WI38 (cell line): ENCODE measurements at regions not wholly inside any gene's neighbourhood (a gene's known extent, or its start where the extent isn't known, plus 50 kb on each side); places are given as distances from the start of the nearest gene placed in this dataset.

Source experiments
- H3K4me3 ChIP-seq: 2 replicates; pipeline ENCODE4 v1.5.1; 2011; ENCODE audit warnings: low read depth, mild to moderate bottlenecking, control low read depth, low read length
- TF ChIP-seq, protein P1 (sequence below): IDR thresholded peaks from 2 replicates; pipeline ENCODE4 v1.5.1; 2012; ENCODE audit warnings: low read depth, mild to moderate bottlenecking, control low read depth, low read length

DNA sequence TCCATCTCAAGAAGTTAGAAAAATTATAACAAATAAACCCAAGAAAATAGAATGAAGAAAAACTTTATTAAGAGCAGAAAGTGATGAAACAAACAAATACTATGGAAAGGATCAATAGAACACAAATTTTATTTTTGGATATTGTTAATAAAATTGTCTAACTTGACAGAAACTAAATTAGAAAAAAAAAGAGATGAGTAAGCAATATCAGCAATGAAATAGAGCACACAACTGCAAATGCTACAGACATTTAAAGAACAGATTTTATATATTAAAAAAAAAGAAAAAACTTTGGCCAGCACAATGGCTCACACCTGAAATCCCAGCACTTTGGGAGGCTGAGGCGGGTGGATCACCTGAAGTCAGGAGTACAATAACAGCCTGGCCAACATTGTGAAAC, 628.0 kb downstream of the EPHA7 start:
- TF ChIP-seq, protein P1, sequence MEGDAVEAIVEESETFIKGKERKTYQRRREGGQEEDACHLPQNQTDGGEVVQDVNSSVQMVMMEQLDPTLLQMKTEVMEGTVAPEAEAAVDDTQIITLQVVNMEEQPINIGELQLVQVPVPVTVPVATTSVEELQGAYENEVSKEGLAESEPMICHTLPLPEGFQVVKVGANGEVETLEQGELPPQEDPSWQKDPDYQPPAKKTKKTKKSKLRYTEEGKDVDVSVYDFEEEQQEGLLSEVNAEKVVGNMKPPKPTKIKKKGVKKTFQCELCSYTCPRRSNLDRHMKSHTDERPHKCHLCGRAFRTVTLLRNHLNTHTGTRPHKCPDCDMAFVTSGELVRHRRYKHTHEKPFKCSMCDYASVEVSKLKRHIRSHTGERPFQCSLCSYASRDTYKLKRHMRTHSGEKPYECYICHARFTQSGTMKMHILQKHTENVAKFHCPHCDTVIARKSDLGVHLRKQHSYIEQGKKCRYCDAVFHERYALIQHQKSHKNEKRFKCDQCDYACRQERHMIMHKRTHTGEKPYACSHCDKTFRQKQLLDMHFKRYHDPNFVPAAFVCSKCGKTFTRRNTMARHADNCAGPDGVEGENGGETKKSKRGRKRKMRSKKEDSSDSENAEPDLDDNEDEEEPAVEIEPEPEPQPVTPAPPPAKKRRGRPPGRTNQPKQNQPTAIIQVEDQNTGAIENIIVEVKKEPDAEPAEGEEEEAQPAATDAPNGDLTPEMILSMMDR: no peak
- no peak overlapping the region for H3K4me3 ChIP-seq

DNA sequence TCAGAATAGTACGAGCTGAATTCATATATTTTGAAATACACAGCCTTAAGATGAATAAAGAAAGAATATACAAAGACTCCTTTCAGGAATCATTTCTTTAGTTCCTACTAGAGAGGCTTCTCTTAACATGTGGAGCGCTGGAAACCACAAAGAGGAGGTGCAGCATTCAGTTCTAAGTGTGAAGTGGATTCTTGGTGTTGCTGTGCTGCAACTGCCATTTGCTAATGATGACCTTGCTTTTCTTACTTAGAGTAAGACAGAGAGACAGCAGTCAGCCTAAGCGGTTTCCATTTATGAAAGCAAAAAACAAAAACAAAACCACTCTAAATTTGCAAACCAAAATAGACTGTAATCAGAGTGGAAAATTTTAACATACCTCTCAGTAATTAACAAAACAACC, 629.0 kb downstream of the EPHA7 start:
- H3K4me3 ChIP-seq: no peak overlapping the region
- TF ChIP-seq, protein P1: no peak

DNA sequence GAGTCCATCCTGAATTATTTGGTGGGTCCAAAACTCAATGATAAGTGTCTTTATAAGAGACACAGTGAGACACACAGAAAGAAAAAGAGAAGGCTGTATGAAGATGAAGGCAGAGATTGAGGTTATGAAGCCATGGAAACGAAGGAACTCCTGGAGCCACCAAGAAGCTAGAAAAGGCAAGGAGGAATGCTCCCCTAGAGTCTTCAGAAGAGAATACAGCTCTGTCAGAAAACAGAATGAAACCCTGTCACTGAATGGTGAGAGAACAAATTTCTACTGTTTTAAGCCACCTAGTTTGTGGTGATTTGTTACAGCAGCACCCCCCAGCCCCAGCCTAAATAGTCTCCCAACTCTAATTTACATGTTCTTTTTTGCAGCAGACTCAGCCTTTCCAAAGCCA, 635.1 kb downstream of the EPHA7 start:
- H3K4me3 ChIP-seq: no peak overlapping the region
- TF ChIP-seq, protein P1: no peak

DNA sequence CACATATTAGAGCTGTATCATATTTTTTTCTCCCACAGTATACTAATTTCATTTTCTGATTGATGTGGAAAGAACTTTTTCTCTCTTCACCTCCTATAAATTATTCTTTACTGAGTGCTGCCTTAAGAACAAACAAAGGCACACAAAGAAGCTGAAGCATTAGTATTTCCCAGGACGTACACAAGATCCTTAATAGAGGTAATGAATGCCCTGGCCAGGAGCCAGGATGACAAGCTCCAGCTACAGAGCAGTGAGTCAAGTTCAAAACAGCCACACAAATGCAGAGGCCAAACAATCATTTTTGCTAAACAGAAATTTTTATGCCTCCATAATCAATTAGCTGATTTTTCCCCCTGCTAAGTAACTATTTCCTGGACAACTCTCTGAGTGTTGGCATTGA, 639.6 kb downstream of the EPHA7 start:
- H3K4me3 ChIP-seq: no peak overlapping the region
- TF ChIP-seq, protein P1: no peak

DNA sequence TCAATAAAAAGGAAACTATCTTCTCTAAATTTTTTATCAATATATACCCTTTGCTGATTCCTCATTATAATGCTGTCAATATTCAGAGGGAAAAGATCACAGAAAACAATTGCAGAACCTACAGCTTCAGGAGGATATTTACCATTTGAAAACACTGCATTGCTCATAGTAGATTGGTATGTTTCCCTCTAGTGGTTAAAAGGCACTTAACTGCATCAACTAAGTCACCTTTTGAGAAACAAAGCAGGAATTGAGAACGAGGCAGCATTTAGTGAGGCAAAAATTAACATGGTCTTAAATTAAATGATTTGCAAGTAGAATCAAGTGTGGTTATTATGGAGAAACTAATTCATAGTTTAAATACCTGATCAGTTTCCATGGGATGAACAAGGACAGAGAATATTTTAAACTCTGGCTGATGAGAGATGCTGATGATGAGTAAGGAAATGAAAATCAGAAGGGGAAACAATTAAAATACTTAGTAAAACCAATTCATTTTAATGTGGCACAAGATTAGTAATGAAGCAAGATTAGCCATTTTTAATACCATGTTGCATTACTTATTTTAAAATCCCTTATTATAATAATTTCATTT, 642.1 kb downstream of the EPHA7 start:
- no peak overlapping the region for H3K4me3 ChIP-seq
- TF ChIP-seq, protein P1: no peak

DNA sequence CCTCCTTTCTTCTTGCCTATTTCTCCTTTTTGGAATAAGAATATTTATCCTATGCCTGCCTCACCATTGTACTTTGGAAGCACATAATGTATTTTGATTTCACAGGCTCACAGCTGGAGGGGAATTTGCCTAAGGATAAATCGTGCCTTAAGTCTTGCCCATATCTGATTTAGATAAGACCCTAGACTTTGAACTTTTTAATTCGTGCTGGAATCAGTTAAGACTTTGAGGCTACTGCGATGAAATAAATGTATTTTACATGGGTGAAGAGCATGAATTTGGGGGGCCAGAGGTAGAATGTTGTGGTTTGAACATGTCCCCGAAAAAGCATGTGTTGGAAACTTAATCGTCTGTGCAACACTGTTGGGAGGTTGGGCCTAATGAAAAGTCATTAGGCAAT, 648.8 kb downstream of the EPHA7 start:
- no peak overlapping the region for H3K4me3 ChIP-seq
- TF ChIP-seq, protein P1: no peak

DNA sequence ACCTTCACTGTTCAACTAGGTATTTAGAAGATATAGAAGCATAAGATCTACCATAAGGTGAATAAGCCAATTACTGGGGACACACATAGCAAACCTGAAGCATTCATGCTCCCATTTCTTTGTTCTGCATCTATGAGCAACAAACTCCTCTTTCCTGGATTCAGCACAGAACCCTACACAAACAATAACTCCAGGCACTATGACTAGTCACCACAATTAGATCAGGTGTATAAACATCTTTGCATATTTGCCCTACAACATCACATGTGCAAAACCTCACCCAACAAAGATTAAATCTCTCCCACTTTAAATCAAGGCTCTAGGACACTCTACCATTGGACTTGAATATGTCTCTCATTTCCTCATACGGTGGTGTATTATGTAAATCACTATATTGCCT, 652.3 kb downstream of the EPHA7 start:
- TF ChIP-seq, protein P1: no peak

More for the DNA sequence above, 652.3 kb downstream of the EPHA7 start:
- no peak overlapping the region for H3K4me3 ChIP-seq
